ENCODE measurements at regions not wholly inside any gene's neighbourhood (a gene's known extent, or its start where the extent isn't known, plus 50 kb on each side); places are given as distances from the start of the nearest gene placed in this dataset.

- Histone ChIP-seq H3K4me1 (ENCODE audit: control extremely low read depth in 1 of 4, control insufficient read depth in 4 of 4, insufficient read depth in 4 of 4, low read length in 3 of 4) (no peaks in the 10 kb centered on the region), H3K27ac (ENCODE audit: insufficient read depth in 1 of 2, low read depth in 1 of 2, low read length in 2 of 2, poor library complexity in 1 of 2, severe bottlenecking in 2 of 2) (no peak overlapping the region), H3K4me3 (ENCODE audit: control insufficient read depth in 1 of 7, extremely low read depth in 1 of 7, insufficient read depth in 4 of 7, low read depth in 2 of 7, low read length in 6 of 7) (no peak overlapping the region), H3K36me3 (ENCODE audit: control insufficient read depth in 4 of 4, insufficient read depth in 4 of 4, low read length in 3 of 4) (no peaks in the 10 kb centered on the region), H3K9me3 (ENCODE audit: control extremely low read depth in 1 of 5, control insufficient read depth in 4 of 5, insufficient read depth in 2 of 5, low read depth in 1 of 5, low read length in 4 of 5) (peaks cover 0 to 14% (median 4%) of the 10 kb centered on the region in 5 experiments), H3K27me3 (replicated peaks in 2 of 5; ENCODE audit: control insufficient read depth in 4 of 5, insufficient read depth in 5 of 5, low read length in 4 of 5) (no peaks in the 10 kb centered on the region)
- 88% methylated on average over 1 of the region's 1 CpG for WGBS (ENCODE audit: insufficient coverage)
- ChIA-PET POLR2A (no interaction called here), CTCF (interaction anchor here (1.1 kb wide), 1 partner anchor 10 kb away, joined by 3 read pairs; no protein-coding TSS in a partner anchor)
- DNase-seq, result no peak
Observed at GRCh38 chr10:30256084-30256483, 93.0 kb downstream of the MTPAP start.

- H3K9me3 ChIP-seq (ENCODE audit: control extremely low read depth in 1 of 5, control insufficient read depth in 4 of 5, insufficient read depth in 2 of 5, low read depth in 1 of 5, low read length in 4 of 5), result peaks cover 0 to 14% (median 4%) of the 10 kb centered on the region in 5 experiments
- H3K27ac ChIP-seq (ENCODE audit: insufficient read depth in 1 of 2, low read depth in 1 of 2, low read length in 2 of 2, poor library complexity in 1 of 2, severe bottlenecking in 2 of 2), result no peak overlapping the region
- no peak for DNase-seq
- no peak overlapping the region for H3K4me3 ChIP-seq (ENCODE audit: control insufficient read depth in 1 of 7, extremely low read depth in 1 of 7, insufficient read depth in 4 of 7, low read depth in 2 of 7, low read length in 6 of 7)
- no peaks in the 10 kb centered on the region for H3K36me3 ChIP-seq (ENCODE audit: control insufficient read depth in 4 of 4, insufficient read depth in 4 of 4, low read length in 3 of 4)
- H3K27me3 ChIP-seq (replicated peaks in 2 of 5; ENCODE audit: control insufficient read depth in 4 of 5, insufficient read depth in 5 of 5, low read length in 4 of 5), result no peaks in the 10 kb centered on the region
- POLR2A ChIA-PET, result no interaction called here
- no CpG with 5 or more reads among the region's 1 CpG for WGBS (ENCODE audit: insufficient coverage)
- CTCF ChIA-PET, result interaction anchor here (1.2 kb wide), 1 partner anchor 13 kb away, joined by 3 read pairs; no protein-coding TSS in a partner anchor
- H3K4me1 ChIP-seq (ENCODE audit: control extremely low read depth in 1 of 4, control insufficient read depth in 4 of 4, insufficient read depth in 4 of 4, low read length in 3 of 4), result no peaks in the 10 kb centered on the region
Observed at GRCh38 chr10:30254926-30255325, 94.2 kb downstream of the MTPAP start.

- whole genome bisulfite sequencing (ENCODE audit: insufficient coverage), result 92% methylated on average over 3 of the region's 4 CpGs
- H3K27me3 ChIP-seq (replicated peaks in 2 of 5; ENCODE audit: control insufficient read depth in 4 of 5, insufficient read depth in 5 of 5, low read length in 4 of 5), result no peaks in the 10 kb centered on the region
- H3K4me3 ChIP-seq (ENCODE audit: control insufficient read depth in 1 of 7, extremely low read depth in 1 of 7, insufficient read depth in 4 of 7, low read depth in 2 of 7, low read length in 6 of 7), result no peak overlapping the region
- H3K27ac ChIP-seq (ENCODE audit: insufficient read depth in 1 of 2, low read depth in 1 of 2, low read length in 2 of 2, poor library complexity in 1 of 2, severe bottlenecking in 2 of 2), result no peak overlapping the region
- no peaks in the 10 kb centered on the region for H3K4me1 ChIP-seq (ENCODE audit: control extremely low read depth in 1 of 4, control insufficient read depth in 4 of 4, insufficient read depth in 4 of 4, low read length in 3 of 4)
- H3K36me3 ChIP-seq (ENCODE audit: control insufficient read depth in 4 of 4, insufficient read depth in 4 of 4, low read length in 3 of 4), result no peaks in the 10 kb centered on the region
- no peak for DNase-seq
- ChIA-PET POLR2A (no interaction called here), CTCF (no interaction called here)
- H3K9me3 ChIP-seq (ENCODE audit: control extremely low read depth in 1 of 5, control insufficient read depth in 4 of 5, insufficient read depth in 2 of 5, low read depth in 1 of 5, low read length in 4 of 5), result peaks cover 0 to 10% (median 4%) of the 10 kb centered on the region in 5 experiments
Observed at GRCh38 chr10:30248728-30249127, 100.3 kb downstream of the MTPAP start.

- Histone ChIP-seq H3K27ac (ENCODE audit: insufficient read depth in 1 of 2, low read depth in 1 of 2, low read length in 2 of 2, poor library complexity in 1 of 2, severe bottlenecking in 2 of 2) (no peak overlapping the region), H3K27me3 (replicated peaks in 2 of 5; ENCODE audit: control insufficient read depth in 4 of 5, insufficient read depth in 5 of 5, low read length in 4 of 5) (no peaks in the 10 kb centered on the region), H3K36me3 (ENCODE audit: control insufficient read depth in 4 of 4, insufficient read depth in 4 of 4, low read length in 3 of 4) (no peaks in the 10 kb centered on the region), H3K4me1 (ENCODE audit: control extremely low read depth in 1 of 4, control insufficient read depth in 4 of 4, insufficient read depth in 4 of 4, low read length in 3 of 4) (no peaks in the 10 kb centered on the region), H3K9me3 (ENCODE audit: control extremely low read depth in 1 of 5, control insufficient read depth in 4 of 5, insufficient read depth in 2 of 5, low read depth in 1 of 5, low read length in 4 of 5) (peaks cover 0 to 5% (median 4%) of the 10 kb centered on the region in 5 experiments), H3K4me3 (ENCODE audit: control insufficient read depth in 1 of 7, extremely low read depth in 1 of 7, insufficient read depth in 4 of 7, low read depth in 2 of 7, low read length in 6 of 7) (no peak overlapping the region)
- DNase-seq, result peak in 2 of 3 donors; percentile 60 to 71
- ChIA-PET POLR2A (no interaction called here), CTCF (no interaction called here)
- 100% methylated on average over 2 of the region's 4 CpGs for WGBS (ENCODE audit: insufficient coverage)
Observed at GRCh38 chr10:30247704-30248103, 101.4 kb downstream of the MTPAP start.

GRCh38 chr10:30241422-30242110 lies 107.5 kb downstream of the MTPAP start:
- ChIA-PET POLR2A (no interaction called here), CTCF (interaction anchor here (0.7 to 7.8 kb wide), 21 partner anchors 9 to 478 kb away, joined by 3 to 98 read pairs (median 3); no protein-coding TSS in a partner anchor)
- Histone ChIP-seq H3K27ac (ENCODE audit: insufficient read depth in 1 of 2, low read depth in 1 of 2, low read length in 2 of 2, poor library complexity in 1 of 2, severe bottlenecking in 2 of 2) (no peak overlapping the region), H3K9me3 (ENCODE audit: control extremely low read depth in 1 of 5, control insufficient read depth in 4 of 5, insufficient read depth in 2 of 5, low read depth in 1 of 5, low read length in 4 of 5) (no peaks in the 10 kb centered on the region), H3K27me3 (replicated peaks in 2 of 5; ENCODE audit: control insufficient read depth in 4 of 5, insufficient read depth in 5 of 5, low read length in 4 of 5) (no peaks in the 10 kb centered on the region), H3K4me1 (ENCODE audit: control extremely low read depth in 1 of 4, control insufficient read depth in 4 of 4, insufficient read depth in 4 of 4, low read length in 3 of 4) (peaks cover 0 to 3% (median under 1%) of the 10 kb centered on the region in 4 experiments), H3K36me3 (ENCODE audit: control insufficient read depth in 4 of 4, insufficient read depth in 4 of 4, low read length in 3 of 4) (no peaks in the 10 kb centered on the region), H3K4me3 (ENCODE audit: control insufficient read depth in 1 of 7, extremely low read depth in 1 of 7, insufficient read depth in 4 of 7, low read depth in 2 of 7, low read length in 6 of 7) (no peak overlapping the region)
- no peak for DNase-seq
- 100% methylated on average over 5 of the region's 6 CpGs for WGBS (ENCODE audit: insufficient coverage)

- CTCF ChIA-PET, result interaction anchor here (1.0 to 7.8 kb wide), 3 partner anchors 9 to 238 kb away, joined by 3 to 98 read pairs (median 19); no protein-coding TSS in a partner anchor
- no peaks in the 10 kb centered on the region for H3K36me3 ChIP-seq (ENCODE audit: control insufficient read depth in 4 of 4, insufficient read depth in 4 of 4, low read length in 3 of 4)
- peaks cover 0 to 2% (median 0%) of the 10 kb centered on the region in 5 experiments for H3K9me3 ChIP-seq (ENCODE audit: control extremely low read depth in 1 of 5, control insufficient read depth in 4 of 5, insufficient read depth in 2 of 5, low read depth in 1 of 5, low read length in 4 of 5)
- no peak overlapping the region for H3K4me3 ChIP-seq (ENCODE audit: control insufficient read depth in 1 of 7, extremely low read depth in 1 of 7, insufficient read depth in 4 of 7, low read depth in 2 of 7, low read length in 6 of 7)
- WGBS (ENCODE audit: insufficient coverage), result 64% methylated on average over 7 of the region's 8 CpGs
- no peak for DNase-seq
- no peaks in the 10 kb centered on the region for H3K27me3 ChIP-seq (replicated peaks in 2 of 5; ENCODE audit: control insufficient read depth in 4 of 5, insufficient read depth in 5 of 5, low read length in 4 of 5)
- no peak overlapping the region for H3K27ac ChIP-seq (ENCODE audit: insufficient read depth in 1 of 2, low read depth in 1 of 2, low read length in 2 of 2, poor library complexity in 1 of 2, severe bottlenecking in 2 of 2)
- POLR2A ChIA-PET, result no interaction called here
- H3K4me1 ChIP-seq (ENCODE audit: control extremely low read depth in 1 of 4, control insufficient read depth in 4 of 4, insufficient read depth in 4 of 4, low read length in 3 of 4), result peaks cover 0 to 3% (median under 1%) of the 10 kb centered on the region in 4 experiments
Observed at GRCh38 chr10:30238836-30239235, 110.2 kb downstream of the MTPAP start.

- H3K4me3 ChIP-seq (ENCODE audit: control insufficient read depth in 1 of 7, extremely low read depth in 1 of 7, insufficient read depth in 4 of 7, low read depth in 2 of 7, low read length in 6 of 7), result no peak overlapping the region
- no peaks in the 10 kb centered on the region for H3K36me3 ChIP-seq (ENCODE audit: control insufficient read depth in 4 of 4, insufficient read depth in 4 of 4, low read length in 3 of 4)
- peaks cover 0 to 2% (median 0%) of the 10 kb centered on the region in 5 experiments for H3K9me3 ChIP-seq (ENCODE audit: control extremely low read depth in 1 of 5, control insufficient read depth in 4 of 5, insufficient read depth in 2 of 5, low read depth in 1 of 5, low read length in 4 of 5)
- no peaks in the 10 kb centered on the region for H3K27me3 ChIP-seq (replicated peaks in 2 of 5; ENCODE audit: control insufficient read depth in 4 of 5, insufficient read depth in 5 of 5, low read length in 4 of 5)
- POLR2A ChIA-PET, result no interaction called here
- H3K4me1 ChIP-seq (ENCODE audit: control extremely low read depth in 1 of 4, control insufficient read depth in 4 of 4, insufficient read depth in 4 of 4, low read length in 3 of 4), result peaks cover 0 to 21% (median 11%) of the 10 kb centered on the region in 4 experiments
- 100% methylated on average over 2 of the region's 4 CpGs for WGBS (ENCODE audit: insufficient coverage)
- CTCF ChIA-PET, result interaction anchor here (1.0 to 1.5 kb wide), 5 partner anchors 8 to 218 kb away, joined by 3 to 5 read pairs (median 3); no protein-coding TSS in a partner anchor
- no peak overlapping the region for H3K27ac ChIP-seq (ENCODE audit: insufficient read depth in 1 of 2, low read depth in 1 of 2, low read length in 2 of 2, poor library complexity in 1 of 2, severe bottlenecking in 2 of 2)
- no peak for DNase-seq
Observed at GRCh38 chr10:30233186-30233959, 115.7 kb downstream of the MTPAP start.

All from common myeloid progenitor, CD34-positive (primary cell).